Right renal cortex interstitium (tissue), 3 donors: ENCODE measurements at regions not wholly inside any gene's neighbourhood (a gene's known extent, or its start where the extent isn't known, plus 50 kb on each side); places are given as distances from the start of the nearest gene placed in this dataset.

ENCODE experiments used
- DNase-seq, 3 donors: peaks; one replicate each; pipeline ENCODE4 v3.0.0-alpha.2; 2013; ENCODE audit warnings: low read depth in 3 of 3, low spot score in 2 of 3

- DNase-seq = no peak
Observed at GRCh38 chr5:144886668-144887067, 716.0 kb downstream of the KCTD16 start.

- no peak for DNase-seq
Observed at GRCh38 chr5:144882739-144883283, 712.1 kb downstream of the KCTD16 start.

- DNase-seq = no peak
Observed at GRCh38 chr5:144880513-144880912, 709.8 kb downstream of the KCTD16 start.

- DNase-seq = no peak
Observed at GRCh38 chr5:144876990-144877389, 706.3 kb downstream of the KCTD16 start.

- no peak for DNase-seq
Observed at GRCh38 chr5:144873076-144873475, 702.4 kb downstream of the KCTD16 start.

- peak in 2 of 3 donors; percentile 33 to 39 for DNase-seq
Observed at GRCh38 chr5:144864118-144864517, 693.4 kb downstream of the KCTD16 start.

- no peak for DNase-seq
Observed at GRCh38 chr5:144857454-144857853, 686.8 kb downstream of the KCTD16 start.

GRCh38 chr5:144844086-144844485 is 673.4 kb downstream of the KCTD16 start:
- no peak for DNase-seq

GRCh38 chr5:144832416-144832815 is 661.7 kb downstream of the KCTD16 start:
- no peak for DNase-seq

- DNase-seq = no peak
Observed at GRCh38 chr5:144831650-144832049, 661.0 kb downstream of the KCTD16 start.

- no peak for DNase-seq
Observed at GRCh38 chr5:144822503-144822902, 651.8 kb downstream of the KCTD16 start.

- DNase-seq = no peak
Observed at GRCh38 chr5:144820278-144820677, 649.6 kb downstream of the KCTD16 start.

GRCh38 chr5:144815131-144815530 is 644.5 kb downstream of the KCTD16 start:
- no peak for DNase-seq

GRCh38 chr5:144812763-144813162 is 642.1 kb downstream of the KCTD16 start:
- no peak for DNase-seq

- no peak for DNase-seq
Observed at GRCh38 chr5:144800169-144800568, 629.5 kb downstream of the KCTD16 start.

GRCh38 chr5:144798595-144798994 is 627.9 kb downstream of the KCTD16 start:
- no peak for DNase-seq

- no peak for DNase-seq
Observed at GRCh38 chr5:144794922-144795321, 624.2 kb downstream of the KCTD16 start.

- no peak for DNase-seq
Observed at GRCh38 chr5:144788556-144788955, 617.9 kb downstream of the KCTD16 start.

- no peak for DNase-seq
Observed at GRCh38 chr5:144788046-144788445, 617.4 kb downstream of the KCTD16 start.

- DNase-seq = no peak
Observed at GRCh38 chr5:144779368-144779767, 608.7 kb downstream of the KCTD16 start.

- DNase-seq = no peak
Observed at GRCh38 chr5:144778561-144778960, 607.9 kb downstream of the KCTD16 start.

- DNase-seq = no peak
Observed at GRCh38 chr5:144774197-144774596, 603.5 kb downstream of the KCTD16 start.

- no peak for DNase-seq
Observed at GRCh38 chr5:144773628-144774027, 603.0 kb downstream of the KCTD16 start.
